Left colon (tissue), 2 donors: ENCODE measurements at regions not wholly inside any gene's neighbourhood (a gene's known extent, or its start where the extent isn't known, plus 50 kb on each side); places are given as distances from the start of the nearest gene placed in this dataset.

Source experiments
- ATAC-seq: fragments of 200-7000 bp; cut with Tn5 transposase; one replicate; pipeline ENCODE4 v1.9.1; 2020; ENCODE audit warnings: mild to moderate bottlenecking, moderate library complexity
- DNase-seq, 2 donors: peaks; one replicate each; pipeline ENCODE4 v3.0.0-alpha.2; 2020
- intact Hi-C, 2 donors: fragments of 100-400 bp; cut with DNase I in 1 of 2; cut with micrococcal nuclease in 1 of 2; formaldehyde crosslinking; loops; one replicate each; pipeline versions ENCODE4 v1.11.2 to v1.14.0; 2022; cut with DNase I, micrococcal nuclease
- donor health status: DM: no; HTN: no; CAD: no.
- donor health status: DM: yes; HTN: yes; CAD: no.

GRCh38 chr1:18001725-18002124 lies 105.9 kb upstream of the IGSF21 start:
- no peak for DNase-seq

GRCh38 chr1:18004278-18004677 lies 103.3 kb upstream of the IGSF21 start:
- ATAC-seq (no peak), DNase-seq (no peak)
- intact Hi-C loops = no loop called here

More at GRCh38 chr1:18001725-18002124, 105.9 kb upstream of the IGSF21 start:
- no peak for ATAC-seq
- intact Hi-C loops = no loop called here

- intact Hi-C loops = no loop called here
- DNase-seq (no peak), ATAC-seq (no peak)
Observed at GRCh38 chr1:18005238-18005637, 102.4 kb upstream of the IGSF21 start.

- intact Hi-C loops = no loop called here
- ATAC-seq (no peak), DNase-seq (no peak)
Observed at GRCh38 chr1:18007391-18008041, 100.1 kb upstream of the IGSF21 start.

DNA sequence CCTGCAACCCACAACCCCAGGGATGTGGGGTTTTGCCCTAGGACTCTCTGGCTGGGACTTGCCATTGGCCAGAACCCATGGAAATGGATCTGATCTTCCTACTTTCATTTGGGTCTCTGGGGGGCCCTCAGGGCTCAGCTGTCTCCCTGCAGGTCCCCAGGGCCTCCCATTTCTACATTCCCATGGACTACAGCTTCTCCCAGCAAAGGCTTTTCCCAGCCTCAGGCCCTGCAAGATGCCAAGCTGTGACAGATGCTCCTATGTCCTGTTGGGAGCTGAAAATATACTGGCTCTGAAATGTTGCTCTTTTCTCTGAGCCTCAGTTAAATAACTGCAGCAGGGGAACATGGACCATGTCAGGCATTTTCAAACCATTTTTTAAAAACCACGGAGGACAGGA lies 99.5 kb upstream of the IGSF21 start:
- no peak for DNase-seq
- no peak for ATAC-seq
- intact Hi-C loops = no loop called here

DNA sequence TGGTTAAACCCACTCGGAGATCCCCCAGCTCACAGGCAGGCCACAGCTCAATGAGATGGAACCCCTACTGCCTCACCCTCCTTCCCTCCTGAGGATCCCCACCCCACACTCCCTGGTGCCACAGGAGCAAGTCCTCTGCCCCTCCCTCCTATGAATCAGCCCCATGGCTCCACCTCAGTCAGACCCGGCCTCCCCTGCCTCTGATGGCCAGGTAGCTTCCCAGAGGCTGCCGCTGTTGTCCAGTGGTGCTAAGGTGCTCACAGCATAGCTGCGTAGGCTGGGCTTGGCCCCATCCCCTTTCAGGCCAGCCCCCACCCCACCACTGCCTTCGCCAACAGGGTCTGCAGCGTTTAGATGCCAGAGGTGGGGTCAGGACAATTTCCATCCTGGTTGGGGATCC lies 98.5 kb upstream of the IGSF21 start:
- DNase-seq (no peak), ATAC-seq (no peak)
- intact Hi-C loops = no loop called here

DNA sequence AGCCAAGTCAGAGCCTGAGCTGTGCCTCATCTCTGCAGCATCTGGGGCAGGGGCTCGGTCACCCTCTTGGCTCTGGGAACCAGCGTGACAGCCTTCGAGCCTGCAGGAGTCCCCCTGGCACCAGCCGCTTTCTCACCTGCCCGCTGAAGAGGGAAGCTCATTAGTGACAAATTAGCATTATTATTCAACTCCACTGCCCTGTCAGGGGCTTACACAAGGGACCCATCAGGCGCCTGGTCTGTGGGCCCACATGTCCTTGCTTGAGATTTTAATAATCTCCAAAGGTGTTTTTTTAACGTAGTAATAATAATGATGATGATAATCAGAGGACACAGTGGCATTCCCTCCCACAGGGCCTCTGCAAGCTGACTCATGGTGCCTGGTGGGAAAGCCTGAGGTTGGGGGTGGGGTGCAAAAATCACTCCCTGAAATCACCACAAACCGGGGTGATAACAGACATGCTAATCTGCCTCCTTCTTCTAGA lies 98.1 kb upstream of the IGSF21 start:
- ATAC-seq (no peak), DNase-seq (no peak)
- intact Hi-C loops = no loop called here

DNA sequence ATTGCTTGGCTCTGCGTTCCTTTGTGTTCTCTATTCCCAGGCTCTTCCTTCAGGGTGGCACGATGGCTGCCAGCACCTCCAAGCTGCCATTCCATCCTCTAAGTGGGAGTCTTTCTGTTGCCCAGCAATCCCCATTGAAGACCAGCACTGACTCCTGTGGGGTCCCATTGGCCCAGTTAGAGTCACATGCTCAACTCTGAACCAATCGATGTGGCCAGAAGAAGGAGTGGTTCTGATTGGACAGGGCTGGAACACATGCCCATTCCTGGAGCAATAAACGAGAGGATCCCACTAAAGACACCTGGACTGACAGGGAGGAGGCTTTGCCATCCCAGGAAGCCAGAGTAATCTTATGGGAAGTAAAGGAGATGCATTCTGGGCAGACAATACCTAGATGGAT lies 97.2 kb upstream of the IGSF21 start:
- DNase-seq = no peak
- ATAC-seq = no peak
- intact Hi-C loops = no loop called here

DNA sequence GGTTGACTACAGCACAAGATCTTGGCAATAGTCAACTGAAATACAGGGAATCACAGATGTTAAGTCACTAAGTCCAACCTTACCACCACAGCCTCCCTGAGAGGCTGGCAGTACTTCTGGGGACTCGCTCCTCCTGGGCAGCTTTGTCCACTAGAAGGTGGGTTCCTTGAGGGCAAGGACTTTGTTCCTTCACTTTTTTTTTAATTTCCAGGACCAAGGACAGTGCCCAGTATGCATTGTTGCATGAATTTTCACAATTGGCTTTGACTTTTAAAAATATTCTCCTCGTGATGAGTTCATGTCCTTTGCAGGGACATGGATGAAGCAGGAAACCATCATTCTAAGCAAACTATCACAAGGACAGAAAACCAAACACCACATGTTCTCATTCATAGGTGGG lies 96.7 kb upstream of the IGSF21 start:
- no peak for DNase-seq
- intact Hi-C loops = no loop called here
- ATAC-seq = no peak

- ATAC-seq (no peak), DNase-seq (no peak)
- intact Hi-C loops = no loop called here
Observed at GRCh38 chr1:18011703-18012102, 95.9 kb upstream of the IGSF21 start.

DNA sequence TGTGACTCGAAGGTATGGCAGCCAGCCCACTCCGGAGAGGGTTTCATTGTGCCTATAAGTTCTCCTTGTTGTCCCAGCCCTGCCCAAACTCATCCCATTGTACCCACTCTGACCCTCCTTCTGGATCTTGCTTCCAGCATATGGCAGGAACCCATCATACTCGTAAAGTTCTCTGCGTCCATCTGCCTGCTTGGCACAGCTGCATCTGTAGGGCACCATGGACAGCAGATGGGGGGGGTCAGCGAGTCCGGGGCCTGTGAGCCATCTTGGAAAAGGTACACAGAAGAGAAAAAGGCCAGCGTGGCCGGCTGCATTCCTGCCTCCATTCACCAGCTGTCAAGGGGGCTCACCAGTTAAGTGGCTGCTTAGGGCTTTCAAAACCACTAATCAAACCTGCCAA lies 94.9 kb upstream of the IGSF21 start:
- intact Hi-C loops = no loop called here
- no peak for DNase-seq
- ATAC-seq = no peak

DNA sequence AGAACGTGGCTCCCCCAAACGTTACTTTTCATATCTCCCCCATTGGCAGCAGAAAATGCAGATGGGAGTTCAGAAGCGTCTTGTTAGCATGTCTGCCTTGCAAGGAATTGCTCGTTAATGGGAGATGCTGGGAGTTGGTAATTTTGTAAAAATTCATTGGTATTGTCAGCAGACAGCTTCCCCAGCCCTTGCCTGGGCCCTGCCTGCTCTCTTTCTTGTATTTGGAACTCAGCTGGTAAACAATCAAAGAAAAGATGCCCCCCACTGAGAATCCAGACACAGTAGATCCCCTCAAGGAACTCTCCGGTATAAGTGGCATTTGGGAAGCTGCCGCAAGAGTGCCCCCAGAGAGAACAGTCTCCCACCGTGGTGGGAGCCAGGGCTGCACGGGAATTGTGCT lies 94.4 kb upstream of the IGSF21 start:
- intact Hi-C loops = no loop called here
- no peak for ATAC-seq

GRCh38 chr1:18015719-18016118 lies 91.9 kb upstream of the IGSF21 start:
- DNase-seq (no peak), ATAC-seq (no peak)
- intact Hi-C loops = no loop called here

More for the DNA sequence above, 94.4 kb upstream of the IGSF21 start:
- DNase-seq = no peak

- DNase-seq = no peak
- intact Hi-C loops = no loop called here
- ATAC-seq = no peak
Observed at GRCh38 chr1:18018366-18018765, 89.2 kb upstream of the IGSF21 start.

- no peak for ATAC-seq
- intact Hi-C loops = no loop called here
- DNase-seq = no peak
Observed at GRCh38 chr1:18020021-18020817, 87.4 kb upstream of the IGSF21 start.

- no peak for ATAC-seq
- DNase-seq = no peak
- intact Hi-C loops = no loop called here
Observed at GRCh38 chr1:18021242-18021641, 86.4 kb upstream of the IGSF21 start.

- ATAC-seq (no peak), DNase-seq (no peak)
- intact Hi-C loops = no loop called here
Observed at GRCh38 chr1:18032172-18032859, 75.3 kb upstream of the IGSF21 start.

DNA sequence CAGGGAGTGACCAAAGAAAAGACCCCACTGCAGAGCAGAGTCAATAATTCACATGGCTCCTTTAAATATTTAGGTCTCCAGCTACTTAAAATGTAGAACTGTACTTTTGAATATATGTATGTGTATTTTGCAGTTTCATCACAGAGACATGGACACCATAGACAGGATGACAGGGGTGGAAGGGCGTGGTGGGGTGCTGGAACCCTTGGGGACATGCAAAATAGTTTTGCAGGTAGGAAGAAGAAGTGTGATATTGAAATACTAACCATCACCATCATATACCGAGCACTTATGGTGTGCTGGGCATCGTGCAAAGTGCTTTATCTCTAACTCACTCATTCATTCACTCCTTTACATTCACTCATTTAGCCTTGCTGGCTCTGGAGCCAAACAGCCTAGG lies 72.5 kb upstream of the IGSF21 start:
- intact Hi-C loops = no loop called here
- ATAC-seq (no peak), DNase-seq (no peak)

- DNase-seq = no peak
- intact Hi-C loops = no loop called here
- no peak for ATAC-seq
Observed at GRCh38 chr1:18037651-18038050, 69.9 kb upstream of the IGSF21 start.

- ATAC-seq (no peak), DNase-seq (no peak)
- intact Hi-C loops = no loop called here
Observed at GRCh38 chr1:18038051-18038450, 69.5 kb upstream of the IGSF21 start.
